Sigmoid colon (tissue), 6 donors: ENCODE measurements at regions not wholly inside any gene's neighbourhood (a gene's known extent, or its start where the extent isn't known, plus 50 kb on each side); places are given as distances from the start of the nearest gene placed in this dataset.

Source experiments
- DNase-seq: peaks from one replicate; pipeline ENCODE4 v3.0.0-alpha.2; 2019
- H3K27ac ChIP-seq, 4 donors: fragments of 200-600 bp; sonication (generic); one replicate each; pipeline ENCODE4 v1.5.1; 2016 to 2019; ENCODE audit warnings: mild to moderate bottlenecking in 1 of 4
- H3K27me3 ChIP-seq, 3 donors: fragments of 200-600 bp; sonication (generic); one replicate each; pipeline ENCODE4 v1.5.1; 2019; ENCODE audit warnings: mild to moderate bottlenecking in 1 of 3
- H3K36me3 ChIP-seq, 4 donors: fragments of 200-600 bp; sonication (generic); one replicate each; pipeline ENCODE4 v1.5.1; 2016 to 2019
- H3K4me1 ChIP-seq, 4 donors: fragments of 200-600 bp; sonication (generic); one replicate each; pipeline ENCODE4 v1.5.1; 2017 to 2019
- H3K4me3 ChIP-seq, 4 donors: fragments of 200-600 bp; sonication (generic); one replicate each; pipeline ENCODE4 v1.5.1; 2017 to 2019; ENCODE audit warnings: mild to moderate bottlenecking in 2 of 4, moderate library complexity in 1 of 4
- H3K9me3 ChIP-seq, 4 donors: fragments of 200-600 bp in 3 of 4; sonication (generic) in 3 of 4; one replicate each; pipeline versions ENCODE4 v1.5.1 to v1.6.1; 2013 to 2019
- CTCF ChIP-seq, 4 experiments: fragments of 450-650 bp in 3 of 4; fragments of 200-600 bp in 1 of 4; IDR thresholded peaks; one replicate each; pipeline ENCODE4 v1.5.1; 2016 to 2019; ENCODE audit warnings: antibody characterized with exemption in 4 of 4, mild to moderate bottlenecking in 3 of 4, moderate library complexity in 2 of 4
- EP300 ChIP-seq, 4 donors: sonication (generic); formaldehyde crosslinking; IDR thresholded peaks; one replicate each; pipeline ENCODE4 v1.6.1; 2017; ENCODE audit warnings: antibody characterized with exemption in 4 of 4
- POLR2A ChIP-seq, 2 donors: fragments of 450-650 bp; IDR thresholded peaks; one replicate each; pipeline ENCODE4 v1.6.1; 2016; ENCODE audit warnings: antibody characterized with exemption in 2 of 2, mild to moderate bottlenecking in 2 of 2, moderate library complexity in 2 of 2
- POLR2AphosphoS5 ChIP-seq, 4 donors: sonication (generic); formaldehyde crosslinking; IDR thresholded peaks; one replicate each; pipeline ENCODE4 v1.6.1; 2017; ENCODE audit warnings: antibody characterized with exemption in 4 of 4
- WGBS, 2 donors: extraction: QIAGEN DNeasy Blood & Tissue Kit; methylation state at CpG; one replicate each; pipeline ENCODE4 v1.1.7; 2013; 5-methylcytosine and 5-hydroxymethylcytosine counted together
- intact Hi-C: fragments of 100-400 bp; cut with DNase I; formaldehyde crosslinking; loops from one replicate; pipeline ENCODE4 v1.15.1; 2023
- donor health status: healthy with polysubstance abuse.
- donor health status: healthy.

GRCh38 chr3:197427021-197427420 lies 128.6 kb upstream of the DLG1 start:
- DNase-seq: no peak
- no peak overlapping the region for H3K4me3 ChIP-seq
- WGBS, 2 donors: 80 to 84% methylated on average over 8 of the region's 8 CpGs
- no peaks in the 10 kb centered on the region for H3K36me3 ChIP-seq
- intact Hi-C loops: no loop called here
- no peaks in the 10 kb centered on the region for H3K9me3 ChIP-seq
- TF ChIP-seq POLR2A (IDR thresholded peaks at IDR 0.05) (no peak), POLR2AphosphoS5 (IDR thresholded peaks at IDR 0.05) (no peak), EP300 (IDR thresholded peaks at IDR 0.05) (no peak), CTCF (IDR thresholded peaks at IDR 0.05) (no peak)
- peaks cover 0 to 7% (median 4%) of the 10 kb centered on the region in 4 donors for H3K4me1 ChIP-seq
- no peak overlapping the region for H3K27ac ChIP-seq
- no peaks in the 10 kb centered on the region for H3K27me3 ChIP-seq

GRCh38 chr3:197426121-197426566 lies 127.7 kb upstream of the DLG1 start:
- Histone ChIP-seq H3K9me3 (no peaks in the 10 kb centered on the region), H3K4me3 (no peak overlapping the region), H3K36me3 (no peaks in the 10 kb centered on the region), H3K27me3 (no peaks in the 10 kb centered on the region), H3K4me1 (peaks cover 0 to 6% (median 3%) of the 10 kb centered on the region in 4 donors), H3K27ac (no peak overlapping the region)
- no peak for DNase-seq
- TF ChIP-seq POLR2AphosphoS5 (IDR thresholded peaks at IDR 0.05): no peak
- intact Hi-C loops: no loop called here
- 89 to 92% methylated on average over 6 of the region's 6 CpGs for WGBS, 2 donors

GRCh38 chr3:197425485-197426120 lies 127.2 kb upstream of the DLG1 start:
- 85 to 92% methylated on average over 14 of the region's 14 CpGs for WGBS, 2 donors
- no peak overlapping the region for H3K27ac ChIP-seq
- no peak overlapping the region for H3K4me3 ChIP-seq
- no peak for DNase-seq
- H3K36me3 ChIP-seq: no peaks in the 10 kb centered on the region
- H3K27me3 ChIP-seq: no peaks in the 10 kb centered on the region
- no peak for TF ChIP-seq POLR2A (IDR thresholded peaks at IDR 0.05)
- no peak for TF ChIP-seq CTCF (IDR thresholded peaks at IDR 0.05)
- peaks cover 0 to 6% (median 3%) of the 10 kb centered on the region in 4 donors for H3K4me1 ChIP-seq
- intact Hi-C loops: no loop called here
- H3K9me3 ChIP-seq: no peaks in the 10 kb centered on the region

- H3K36me3 ChIP-seq: no peaks in the 10 kb centered on the region
- H3K27me3 ChIP-seq: no peaks in the 10 kb centered on the region
- TF ChIP-seq POLR2AphosphoS5 (IDR thresholded peaks at IDR 0.05): no peak
- no peak for TF ChIP-seq EP300 (IDR thresholded peaks at IDR 0.05)
- no peak overlapping the region for H3K4me3 ChIP-seq
- no peak overlapping the region for H3K27ac ChIP-seq
- intact Hi-C loops: no loop called here
- DNase-seq: no peak
- H3K4me1 ChIP-seq: peaks cover 0 to 6% (median 3%) of the 10 kb centered on the region in 4 donors
- H3K9me3 ChIP-seq: no peaks in the 10 kb centered on the region
- 66 to 75% methylated on average over 14 of the region's 14 CpGs for WGBS, 2 donors
Observed at GRCh38 chr3:197424674-197425484, 126.5 kb upstream of the DLG1 start.

- intact Hi-C loops: no loop called here
- TF ChIP-seq POLR2AphosphoS5 (IDR thresholded peaks at IDR 0.05) (no peak), CTCF (IDR thresholded peaks at IDR 0.05) (no peak)
- WGBS, 2 donors: 47 to 72% methylated on average over 11 of the region's 11 CpGs
- Histone ChIP-seq H3K27ac (no peak overlapping the region), H3K4me1 (peaks cover 0 to 10% (median 3%) of the 10 kb centered on the region in 4 donors), H3K4me3 (no peak overlapping the region), H3K9me3 (no peaks in the 10 kb centered on the region), H3K27me3 (no peaks in the 10 kb centered on the region), H3K36me3 (no peaks in the 10 kb centered on the region)
- DNase-seq: no peak
Observed at GRCh38 chr3:197424266-197424665, 125.9 kb upstream of the DLG1 start.
